ENCODE measurements at regions not wholly inside any gene's neighbourhood (a gene's known extent, or its start where the extent isn't known, plus 50 kb on each side); places are given as distances from the start of the nearest gene placed in this dataset.
A peak's percentile ranks its signal among the peaks of the same experiment; 100 is the strongest.

DNA sequence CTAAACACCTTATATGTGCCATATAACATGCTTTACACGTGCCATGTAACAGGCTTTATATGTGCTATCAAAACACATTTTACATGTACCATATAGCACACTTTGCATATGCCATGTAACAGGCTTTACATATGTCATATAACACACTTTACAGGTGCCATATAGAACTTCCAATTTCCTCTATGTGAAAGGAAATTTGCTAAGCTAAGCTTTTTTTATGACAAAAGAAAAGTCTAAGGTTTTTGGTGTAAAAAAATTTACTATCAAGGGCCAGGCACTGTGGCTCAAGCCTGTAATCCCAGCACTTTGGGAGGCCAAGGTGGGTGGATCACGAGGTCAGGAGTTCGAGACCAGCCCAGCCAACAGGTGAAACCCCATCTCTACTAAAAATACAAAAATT, 136.5 kb downstream of the AKAIN1 start:
- no peaks in the 10 kb centered on the region for H3K9me3 ChIP-seq (replicated peaks in 1 of 2; ENCODE audit: control insufficient read depth in 2 of 2, insufficient read depth in 1 of 2, low read depth in 1 of 2, low read length in 2 of 2)
- DNase-seq (ENCODE audit: low spot score): no peak
- no peak overlapping the region for H2BK15ac ChIP-seq (ENCODE audit: low read length)
- H2AFZ ChIP-seq (ENCODE audit: low read length): no peak overlapping the region
- H3K9ac ChIP-seq (ENCODE audit: low read depth, low read length, poor library complexity): no peak overlapping the region
- WGBS, 2 donors (ENCODE audit: extremely low coverage in 2 of 2, insufficient read length in 2 of 2, insufficient replicate concordance in 1 of 2): no CpG with 5 or more reads among the region's 3 CpGs
- no peaks in the 10 kb centered on the region for H3K79me1 ChIP-seq (ENCODE audit: low read depth, low read length)
- no peaks in the 10 kb centered on the region for H3K36me3 ChIP-seq (replicated peaks in 1 of 2; ENCODE audit: control insufficient read depth in 2 of 2, insufficient read depth in 2 of 2, low read length in 2 of 2)
- H3K4me2 ChIP-seq (ENCODE audit: insufficient read depth, low read length, poor library complexity, severe bottlenecking): no peak overlapping the region
- no peaks in the 10 kb centered on the region for H3K27me3 ChIP-seq (ENCODE audit: control insufficient read depth in 3 of 3, insufficient read depth in 3 of 3, low read depth in 1 of 3, low read length in 3 of 3)
- H3K18ac ChIP-seq (ENCODE audit: low read length): no peak overlapping the region
- no peak overlapping the region for H3K4me3 ChIP-seq (ENCODE audit: low read length in 2 of 2)
- no peak overlapping the region for H4K8ac ChIP-seq (ENCODE audit: low read depth, low read length)
- H3K4ac ChIP-seq (ENCODE audit: low read length): no peak overlapping the region
- no peaks in the 10 kb centered on the region for H3K4me1 ChIP-seq (ENCODE audit: control insufficient read depth in 2 of 2, insufficient read depth in 1 of 2, low read depth in 1 of 2, low read length in 2 of 2)
- H3K27ac ChIP-seq (replicated peaks; ENCODE audit: low read length): no peak overlapping the region
- no peak overlapping the region for H3K14ac ChIP-seq (ENCODE audit: low read length)
- no peak overlapping the region for H2BK5ac ChIP-seq (ENCODE audit: low read length)
- H2BK12ac ChIP-seq (ENCODE audit: low read length): no peak overlapping the region
- H4K91ac ChIP-seq (ENCODE audit: low read depth, low read length, poor library complexity): no peak overlapping the region
- no peak overlapping the region for H2AK5ac ChIP-seq (ENCODE audit: low read depth, low read length)
- H2BK120ac ChIP-seq (ENCODE audit: low read depth, low read length): no peak overlapping the region
- no peak overlapping the region for H3K23ac ChIP-seq (ENCODE audit: low read depth, low read length, poor library complexity)

DNA sequence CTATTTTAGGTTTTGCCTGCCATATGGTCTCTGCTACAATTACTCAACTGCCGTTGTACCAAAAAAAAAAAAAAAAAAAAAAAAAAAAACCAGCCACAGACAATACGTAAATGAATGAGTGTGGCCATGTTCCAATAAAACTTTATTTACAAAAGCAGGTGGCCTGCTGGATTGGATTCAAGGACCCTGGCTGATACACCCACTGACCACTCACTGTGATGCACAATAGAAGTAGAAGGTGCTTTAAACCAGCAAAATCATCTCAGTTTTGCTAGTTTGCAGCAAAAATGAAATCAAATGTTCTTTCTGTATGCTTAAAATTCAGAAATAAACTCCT, 137.4 kb downstream of the AKAIN1 start:
- Histone ChIP-seq H3K79me1 (ENCODE audit: low read depth, low read length) (no peaks in the 10 kb centered on the region), H3K36me3 (replicated peaks in 1 of 2; ENCODE audit: control insufficient read depth in 2 of 2, insufficient read depth in 2 of 2, low read length in 2 of 2) (no peaks in the 10 kb centered on the region), H3K4me3 (ENCODE audit: low read length in 2 of 2) (no peak overlapping the region), H3K27me3 (ENCODE audit: control insufficient read depth in 3 of 3, insufficient read depth in 3 of 3, low read depth in 1 of 3, low read length in 3 of 3) (no peaks in the 10 kb centered on the region), H2AK5ac (ENCODE audit: low read depth, low read length) (no peak overlapping the region), H4K8ac (ENCODE audit: low read depth, low read length) (no peak overlapping the region), H2AFZ (ENCODE audit: low read length) (no peak overlapping the region), H2BK5ac (ENCODE audit: low read length) (no peak overlapping the region), H2BK15ac (ENCODE audit: low read length) (no peak overlapping the region), H2BK120ac (ENCODE audit: low read depth, low read length) (no peak overlapping the region), H3K4me1 (ENCODE audit: control insufficient read depth in 2 of 2, insufficient read depth in 1 of 2, low read depth in 1 of 2, low read length in 2 of 2) (no peaks in the 10 kb centered on the region), H3K14ac (ENCODE audit: low read length) (no peak overlapping the region), H4K91ac (ENCODE audit: low read depth, low read length, poor library complexity) (no peak overlapping the region), H3K9ac (ENCODE audit: low read depth, low read length, poor library complexity) (no peak overlapping the region), H3K27ac (replicated peaks; ENCODE audit: low read length) (no peak overlapping the region), H3K9me3 (replicated peaks in 1 of 2; ENCODE audit: control insufficient read depth in 2 of 2, insufficient read depth in 1 of 2, low read depth in 1 of 2, low read length in 2 of 2) (no peaks in the 10 kb centered on the region), H3K4me2 (ENCODE audit: insufficient read depth, low read length, poor library complexity, severe bottlenecking) (no peak overlapping the region), H2BK12ac (ENCODE audit: low read length) (no peak overlapping the region), H3K18ac (ENCODE audit: low read length) (no peak overlapping the region), H3K4ac (ENCODE audit: low read length) (no peak overlapping the region), H3K23ac (ENCODE audit: low read depth, low read length, poor library complexity) (no peak overlapping the region)
- no CpG with 5 or more reads among the region's 2 CpGs for WGBS, 2 donors (ENCODE audit: extremely low coverage in 2 of 2, insufficient read length in 2 of 2, insufficient replicate concordance in 1 of 2)
- DNase-seq (ENCODE audit: low spot score): no peak

DNA sequence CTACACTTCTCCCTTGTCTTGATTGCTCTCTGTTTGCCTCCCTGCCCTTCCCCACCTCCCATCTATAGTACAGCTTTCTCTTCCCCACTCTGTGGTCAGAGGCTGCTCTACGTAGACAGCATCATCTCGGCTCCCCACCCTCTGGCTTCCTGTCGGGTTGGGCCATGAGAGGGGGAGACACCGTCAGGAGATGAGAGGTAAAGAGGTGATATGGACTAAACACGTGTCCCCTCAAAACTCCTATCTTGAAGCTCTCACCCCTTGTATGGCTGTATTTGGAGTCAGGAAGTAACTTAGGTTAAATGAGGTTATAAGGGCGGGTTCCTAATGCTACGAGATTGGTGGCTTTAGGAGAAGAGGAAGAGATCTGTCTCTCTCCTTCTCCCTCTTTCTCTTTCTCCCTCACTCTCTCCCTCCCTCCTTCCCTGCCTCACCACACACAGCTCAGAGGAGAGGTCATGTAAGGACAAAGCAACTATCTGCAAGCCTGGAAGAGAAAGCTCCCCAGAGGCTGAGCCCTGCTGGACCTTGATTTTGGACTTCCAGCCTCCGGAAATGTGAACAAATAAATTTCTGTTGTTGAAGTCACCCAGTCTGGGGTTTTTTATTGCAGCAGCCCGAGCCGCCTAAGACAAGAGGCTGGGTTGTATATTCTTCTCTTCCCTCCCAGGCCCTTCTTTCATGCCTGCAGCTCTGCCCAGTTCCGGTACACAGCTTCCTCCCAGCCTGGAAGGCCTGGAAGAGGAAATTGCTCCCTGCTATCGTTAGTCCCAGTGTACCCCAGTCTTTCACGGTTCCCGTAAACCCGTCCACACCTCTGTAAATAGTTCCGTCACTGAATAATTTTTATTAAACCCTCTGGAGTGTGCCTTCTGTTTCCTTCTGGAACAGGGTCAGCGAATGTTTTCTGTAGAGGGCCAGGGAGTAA, 138.0 kb downstream of the AKAIN1 start:
- H3K4ac ChIP-seq (ENCODE audit: low read length): no peak overlapping the region
- no peak overlapping the region for H3K27ac ChIP-seq (replicated peaks; ENCODE audit: low read length)
- H3K9ac ChIP-seq (ENCODE audit: low read depth, low read length, poor library complexity): no peak overlapping the region
- no peak overlapping the region for H4K91ac ChIP-seq (ENCODE audit: low read depth, low read length, poor library complexity)
- H2AFZ ChIP-seq (ENCODE audit: low read length): no peak overlapping the region
- WGBS, 2 donors (ENCODE audit: extremely low coverage in 2 of 2, insufficient read length in 2 of 2, insufficient replicate concordance in 1 of 2): no CpG with 5 or more reads among the region's 17 CpGs
- DNase-seq (ENCODE audit: low spot score): no peak
- H3K9me3 ChIP-seq (replicated peaks in 1 of 2; ENCODE audit: control insufficient read depth in 2 of 2, insufficient read depth in 1 of 2, low read depth in 1 of 2, low read length in 2 of 2): no peaks in the 10 kb centered on the region
- H2BK120ac ChIP-seq (ENCODE audit: low read depth, low read length): no peak overlapping the region
- no peak overlapping the region for H3K4me2 ChIP-seq (ENCODE audit: insufficient read depth, low read length, poor library complexity, severe bottlenecking)
- H2AK5ac ChIP-seq (ENCODE audit: low read depth, low read length): no peak overlapping the region
- no peak overlapping the region for H3K23ac ChIP-seq (ENCODE audit: low read depth, low read length, poor library complexity)
- H3K4me1 ChIP-seq (ENCODE audit: control insufficient read depth in 2 of 2, insufficient read depth in 1 of 2, low read depth in 1 of 2, low read length in 2 of 2): no peaks in the 10 kb centered on the region
- no peak overlapping the region for H3K18ac ChIP-seq (ENCODE audit: low read length)
- H2BK15ac ChIP-seq (ENCODE audit: low read length): no peak overlapping the region
- no peak overlapping the region for H3K14ac ChIP-seq (ENCODE audit: low read length)
- no peak overlapping the region for H2BK5ac ChIP-seq (ENCODE audit: low read length)
- H3K4me3 ChIP-seq (ENCODE audit: low read length in 2 of 2): no peak overlapping the region
- H3K27me3 ChIP-seq (ENCODE audit: control insufficient read depth in 3 of 3, insufficient read depth in 3 of 3, low read depth in 1 of 3, low read length in 3 of 3): no peaks in the 10 kb centered on the region
- H3K79me1 ChIP-seq (ENCODE audit: low read depth, low read length): no peaks in the 10 kb centered on the region
- H2BK12ac ChIP-seq (ENCODE audit: low read length): no peak overlapping the region
- no peak overlapping the region for H4K8ac ChIP-seq (ENCODE audit: low read depth, low read length)
- no peaks in the 10 kb centered on the region for H3K36me3 ChIP-seq (replicated peaks in 1 of 2; ENCODE audit: control insufficient read depth in 2 of 2, insufficient read depth in 2 of 2, low read length in 2 of 2)

DNA sequence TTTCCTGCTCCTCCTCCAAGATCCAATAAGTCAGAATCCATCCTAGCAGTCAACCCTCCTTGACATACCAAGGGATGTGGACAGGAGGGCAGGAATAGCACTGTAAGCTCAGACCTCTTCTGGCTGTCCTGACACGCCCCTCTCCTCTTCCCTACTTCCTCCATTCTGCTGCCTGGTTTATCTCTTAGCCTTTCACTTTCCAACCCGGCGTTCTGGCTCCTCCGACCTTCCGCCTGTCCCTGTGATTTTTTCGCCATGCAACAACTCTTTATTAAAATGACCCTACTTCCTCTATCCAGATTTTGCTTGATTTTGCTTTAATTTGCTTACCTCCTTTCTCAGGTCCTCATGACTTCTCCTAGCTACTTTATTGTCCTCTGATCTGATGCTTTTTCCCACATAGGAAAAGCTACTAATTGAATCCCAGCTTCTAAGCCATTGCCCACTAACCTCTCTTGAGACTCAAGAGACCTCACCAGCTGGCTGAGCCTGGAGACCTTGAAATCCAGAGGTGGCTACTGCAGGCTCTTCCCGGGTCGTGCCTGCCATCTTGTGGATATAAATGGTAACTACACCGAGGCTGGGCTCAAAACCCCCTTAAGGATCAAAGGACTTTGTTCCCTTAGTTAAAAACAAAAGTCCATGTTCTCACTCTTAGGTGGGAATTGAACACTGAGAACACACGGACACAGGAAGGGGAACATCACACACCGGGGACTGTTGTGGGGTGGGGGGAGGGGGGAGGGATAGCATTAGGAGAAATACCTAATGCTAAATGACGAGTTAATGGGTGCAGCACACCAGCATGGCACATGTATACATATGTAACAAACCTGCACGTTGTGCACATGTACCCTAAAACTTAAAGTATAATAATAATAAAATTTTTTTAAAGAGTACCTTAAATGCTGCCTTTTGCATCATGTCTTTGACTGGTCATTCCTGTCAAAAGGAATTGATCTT, 139.4 kb downstream of the AKAIN1 start:
- Histone ChIP-seq H3K9ac (ENCODE audit: low read depth, low read length, poor library complexity) (no peak overlapping the region), H3K14ac (ENCODE audit: low read length) (no peak overlapping the region), H2BK5ac (ENCODE audit: low read length) (no peak overlapping the region), H3K36me3 (replicated peaks in 1 of 2; ENCODE audit: control insufficient read depth in 2 of 2, insufficient read depth in 2 of 2, low read length in 2 of 2) (no peaks in the 10 kb centered on the region), H3K27me3 (ENCODE audit: control insufficient read depth in 3 of 3, insufficient read depth in 3 of 3, low read depth in 1 of 3, low read length in 3 of 3) (no peaks in the 10 kb centered on the region), H4K91ac (ENCODE audit: low read depth, low read length, poor library complexity) (no peak overlapping the region), H3K4me3 (ENCODE audit: low read length in 2 of 2) (no peak overlapping the region), H3K27ac (replicated peaks; ENCODE audit: low read length) (no peak overlapping the region), H2AFZ (ENCODE audit: low read length) (no peak overlapping the region), H2BK12ac (ENCODE audit: low read length) (no peak overlapping the region), H4K8ac (ENCODE audit: low read depth, low read length) (no peak overlapping the region), H3K4me2 (ENCODE audit: insufficient read depth, low read length, poor library complexity, severe bottlenecking) (no peak overlapping the region), H2BK120ac (ENCODE audit: low read depth, low read length) (no peak overlapping the region), H3K18ac (ENCODE audit: low read length) (no peak overlapping the region), H3K79me1 (ENCODE audit: low read depth, low read length) (no peaks in the 10 kb centered on the region), H2BK15ac (ENCODE audit: low read length) (no peak overlapping the region), H3K4ac (ENCODE audit: low read length) (no peak overlapping the region), H2AK5ac (ENCODE audit: low read depth, low read length) (no peak overlapping the region), H3K4me1 (ENCODE audit: control insufficient read depth in 2 of 2, insufficient read depth in 1 of 2, low read depth in 1 of 2, low read length in 2 of 2) (no peaks in the 10 kb centered on the region), H3K23ac (ENCODE audit: low read depth, low read length, poor library complexity) (no peak overlapping the region), H3K9me3 (replicated peaks in 1 of 2; ENCODE audit: control insufficient read depth in 2 of 2, insufficient read depth in 1 of 2, low read depth in 1 of 2, low read length in 2 of 2) (no peaks in the 10 kb centered on the region)
- DNase-seq (ENCODE audit: low spot score): peak; percentile 71
- no CpG with 5 or more reads among the region's 13 CpGs for WGBS, 2 donors (ENCODE audit: extremely low coverage in 2 of 2, insufficient read length in 2 of 2, insufficient replicate concordance in 1 of 2)

All from neuronal stem cell (in vitro differentiated cells).